B cell (primary cell): ENCODE measurements at regions not wholly inside any gene's neighbourhood (a gene's known extent, or its start where the extent isn't known, plus 50 kb on each side); places are given as distances from the start of the nearest gene placed in this dataset.

Experiments used
- ATAC-seq: fragments of 200-7000 bp; cut with Tn5 transposase; one replicate; pipeline ENCODE4 v1.10.0; 2021; ENCODE audit warnings: low read depth, mild to moderate bottlenecking, moderate number of reproducible peaks, moderate library complexity
- CTCF ChIA-PET: fragments of 350-600 bp; sonication (Branson Sonifier 250); formaldehyde crosslinking; loops from one replicate; lab custom pipeline; 2021; ENCODE audit warnings: antibody characterized with exemption, inconsistent platforms; lab: Charles Lee
- POLR2A ChIA-PET: fragments of 350-600 bp; sonication (Branson Sonifier 250); formaldehyde crosslinking; loops from one replicate; lab custom pipeline; 2021; ENCODE audit warnings: antibody characterized with exemption; lab: Charles Lee
- DNase-seq: peaks from one replicate; pipeline ENCODE4 v3.0.0; 2013
- H2AFZ ChIP-seq: 2 replicates; pipeline ENCODE4 v1.6.1; 2012; ENCODE audit warnings: mild to moderate bottlenecking, low read depth, low read length; ENCODE audit not compliant: insufficient read depth, poor library complexity, severe bottlenecking
- H3K27ac ChIP-seq, 2 donors: 1 replicate in 1 of 2; 2 replicates in 1 of 2; pipeline ENCODE4 v1.5.1; 2012 to 2013; ENCODE audit warnings: low read length in 2 of 2, mild to moderate bottlenecking in 2 of 2, moderate library complexity in 1 of 2
- H3K27me3 ChIP-seq, 4 experiments: fragments of 200-600 bp in 1 of 4; sonication (generic) in 1 of 4; replicated peaks in 1 of 4; 1 replicate in 2 of 4; 2 replicates in 2 of 4; pipeline versions ENCODE4 v1.6.1 to v1.7.0; 2013 to 2016; ENCODE audit warnings: low read length in 3 of 4, mild to moderate bottlenecking in 2 of 4, mixed read lengths in 1 of 4, moderate library complexity in 1 of 4; ENCODE audit not compliant: insufficient read depth in 4 of 4, control insufficient read depth in 3 of 4; ENCODE audit errors: control extremely low read depth in 1 of 4
- H3K36me3 ChIP-seq, 2 experiments: replicated peaks in 1 of 2; 1 replicate in 1 of 2; 2 replicates in 1 of 2; pipeline versions ENCODE4 v1.6.1 to v1.7.1; 2013; ENCODE audit warnings: low read length in 1 of 2; ENCODE audit not compliant: insufficient read depth in 2 of 2, control insufficient read depth in 1 of 2; ENCODE audit errors: control extremely low read depth in 1 of 2, extremely low read depth in 1 of 2
- H3K4me1 ChIP-seq, 2 donors: fragments of 200-600 bp in 1 of 2; sonication (generic) in 1 of 2; 1 replicate in 1 of 2; 2 replicates in 1 of 2; pipeline versions ENCODE4 v1.5.1 to v1.6.1; 2013 to 2017; ENCODE audit warnings: low read length in 2 of 2; ENCODE audit not compliant: control insufficient read depth in 2 of 2, insufficient read depth in 2 of 2
- H3K4me2 ChIP-seq: replicated peaks from 2 replicates; pipeline ENCODE3; 2012; ENCODE audit warnings: mild to moderate bottlenecking, low read depth, low read length; ENCODE audit not compliant: poor library complexity, severe bottlenecking
- H3K4me3 ChIP-seq, 5 experiments: fragments of 200-600 bp in 1 of 5; sonication (generic) in 1 of 5; 1 replicate in 3 of 5; 2 replicates in 2 of 5; pipeline versions ENCODE4 v1.5.1 to v1.7.0; 2011 to 2016; ENCODE audit warnings: low read length in 4 of 5, mild to moderate bottlenecking in 4 of 5, low read depth in 2 of 5, control low read depth in 1 of 5, moderate library complexity in 1 of 5; ENCODE audit not compliant: insufficient read depth in 1 of 5; ENCODE audit errors: control extremely low read depth in 1 of 5, extremely low read depth in 1 of 5
- H3K79me2 ChIP-seq: fragments of 200-600 bp; sonication (generic); one replicate; pipeline ENCODE4 v1.6.0; 2016; ENCODE audit warnings: low read length; ENCODE audit not compliant: control insufficient read depth, insufficient read depth
- H3K9ac ChIP-seq: fragments of 200-600 bp; sonication (generic); 2 replicates; pipeline ENCODE4 v1.6.1; 2017; ENCODE audit warnings: mild to moderate bottlenecking, low read length, moderate library complexity
- H3K9me3 ChIP-seq, 3 donors: one replicate each; pipeline versions ENCODE4 v1.6.1 to v1.7.1; 2013; ENCODE audit warnings: low read length in 2 of 3; ENCODE audit not compliant: control insufficient read depth in 2 of 3, insufficient read depth in 1 of 3; ENCODE audit errors: control extremely low read depth in 1 of 3
- H4K20me1 ChIP-seq: 2 replicates; pipeline ENCODE4 v1.6.0; 2012; ENCODE audit warnings: mild to moderate bottlenecking, low read length; ENCODE audit not compliant: insufficient read depth, control insufficient read depth, poor library complexity, severe bottlenecking
- H3K27ac Mint-ChIP-seq: one replicate; pipeline ENCODE4 v1.8.0; 2021; ENCODE audit warnings: mixed read lengths
- H3K27me3 Mint-ChIP-seq: one replicate; pipeline ENCODE4 v1.8.0; 2021; ENCODE audit warnings: mixed read lengths
- H3K4me1 Mint-ChIP-seq: one replicate; pipeline ENCODE4 v1.8.0; 2021; ENCODE audit warnings: mixed read lengths
- H3K4me3 Mint-ChIP-seq: one replicate; pipeline ENCODE4 v1.8.0; 2021; ENCODE audit warnings: mixed read lengths
- H3K9me3 Mint-ChIP-seq: one replicate; pipeline ENCODE4 v1.8.0; 2022; ENCODE audit warnings: mixed read lengths; ENCODE audit not compliant: insufficient read depth
- CTCF ChIP-seq: fragments of 200-600 bp; IDR thresholded peaks from one replicate; pipeline ENCODE4 v1.8.0; 2022; ENCODE audit warnings: antibody characterized with exemption, mild to moderate bottlenecking
- EZH2 ChIP-seq: IDR thresholded peaks from 2 replicates; pipeline ENCODE4 v1.6.1; 2012; ENCODE audit warnings: borderline replicate concordance, low read depth, mild to moderate bottlenecking, moderate library complexity, low read length; ENCODE audit not compliant: insufficient read depth, poor library complexity, severe bottlenecking
- WGBS: methylation state at CpG from one replicate; pipeline ENCODE4 v1.1.5; 2013; ENCODE audit warnings: missing lambda C conversion rate; ENCODE audit not compliant: insufficient coverage; 5-methylcytosine and 5-hydroxymethylcytosine counted together
- intact Hi-C: fragments of 100-400 bp; cut with micrococcal nuclease; formaldehyde crosslinking; loops from one replicate; pipeline ENCODE4 v1.10.0; 2022

- intact Hi-C loops: no loop called here
- H3K4me1 ChIP-seq: peaks cover 0 to 5% of the 10 kb centered on the region in 2 donors
- Mint-ChIP-seq H3K9me3 (peaks cover 2% of the 10 kb centered on the region), H3K4me3 (no peak overlapping the region), H3K27ac (no peak overlapping the region), H3K27me3 (no peaks in the 10 kb centered on the region), H3K4me1 (peaks cover 2% of the 10 kb centered on the region)
- POLR2A ChIA-PET: no interaction called here
- H2AFZ ChIP-seq: no peak overlapping the region
- ATAC-seq (no peak), DNase-seq (no peak)
- no peak overlapping the region for H3K4me3 ChIP-seq
- peaks cover 0 to 1% (median 0%) of the 10 kb centered on the region in 3 donors for H3K9me3 ChIP-seq
- H3K36me3 ChIP-seq: no peaks in the 10 kb centered on the region
- no peaks in the 10 kb centered on the region for H4K20me1 ChIP-seq
- WGBS: 100% methylated on average over 1 of the region's 2 CpGs
- no peak overlapping the region for H3K9ac ChIP-seq
- H3K27ac ChIP-seq: no peak overlapping the region
- no peaks in the 10 kb centered on the region for H3K27me3 ChIP-seq
- TF ChIP-seq EZH2 (no peak), CTCF (no peak)
- no peaks in the 10 kb centered on the region for H3K79me2 ChIP-seq
- CTCF ChIA-PET: no interaction called here
- H3K4me2 ChIP-seq: no peak overlapping the region
Measured at GRCh38 chr15:95742836-95743235, 587.7 kb upstream of the NR2F2 start.

GRCh38 chr15:95757171-95757570 is 573.3 kb upstream of the NR2F2 start:
- no peaks in the 10 kb centered on the region for H3K9me3 Mint-ChIP-seq
- H3K4me1 Mint-ChIP-seq: no peaks in the 10 kb centered on the region
- Histone ChIP-seq H3K4me2 (no peak overlapping the region), H3K27ac (no peak overlapping the region), H3K9ac (no peak overlapping the region), H3K36me3 (no peaks in the 10 kb centered on the region), H3K9me3 (no peaks in the 10 kb centered on the region), H3K4me1 (no peaks in the 10 kb centered on the region), H4K20me1 (no peaks in the 10 kb centered on the region), H3K79me2 (no peaks in the 10 kb centered on the region), H2AFZ (no peak overlapping the region), H3K27me3 (no peaks in the 10 kb centered on the region), H3K4me3 (no peak overlapping the region)
- ChIA-PET CTCF (no interaction called here), POLR2A (no interaction called here)
- intact Hi-C loops: no loop called here
- no CpG with 5 or more reads among the region's 2 CpGs for WGBS
- no peak overlapping the region for H3K4me3 Mint-ChIP-seq
- ATAC-seq (no peak), DNase-seq (no peak)
- TF ChIP-seq EZH2: no peak
- no peak for TF ChIP-seq CTCF
- no peaks in the 10 kb centered on the region for H3K27me3 Mint-ChIP-seq
- no peak overlapping the region for H3K27ac Mint-ChIP-seq
